HepG2 (cell line): ENCODE measurements at regions not wholly inside any gene's neighbourhood (a gene's known extent, or its start where the extent isn't known, plus 50 kb on each side); places are given as distances from the start of the nearest gene placed in this dataset.

Source experiments
- ATAC-seq: fragments of 200-7000 bp; cut with Tn5 transposase; 3 replicates; pipeline ENCODE4 v1.9.1; 2020; ENCODE audit warnings: mild to moderate bottlenecking, moderate library complexity
- BruUV-seq: library from RNA; stranded (reverse); fragments of 400-500 nt; replicated peaks from 2 replicates; lab custom pipeline; 2021; lab: Mats Ljungman, UMichigan
- CTCF ChIA-PET: fragments of 300-600 bp; formaldehyde crosslinking; extraction: SDS; loops from one replicate; lab custom pipeline; 2021; ENCODE audit warnings: low total read pairs, inconsistent platforms, low intra/inter-chr PET ratio; lab: Yijun Ruan, JAX
- POLR2A ChIA-PET: fragments of 350-600 bp; sonication (Branson Sonifier 250); formaldehyde crosslinking; loops from one replicate; lab custom pipeline; 2020; ENCODE audit warnings: antibody characterized with exemption, inconsistent platforms; lab: Yijun Ruan, JAX
- DNase-seq: peaks from one replicate; pipeline ENCODE4 v3.0.0-alpha.2; 2015; ENCODE audit warnings: low spot score
- FAIRE-seq: peaks from 3 replicates; lab custom pipeline; 2011; peaks lifted over from hg19 to GRCh38; lab: Jason Lieb, UNC
- H2AFZ ChIP-seq: one replicate; pipeline ENCODE4 v1.6.1; 2011; ENCODE audit warnings: low read length, inconsistent platforms
- H3K27ac ChIP-seq: fragments of 300-600 bp; 3 replicates; pipeline ENCODE4 v1.8.0; 2011; ENCODE audit warnings: mixed run types, mild to moderate bottlenecking, mixed read lengths, low read length, inconsistent platforms; ENCODE audit not compliant: insufficient read depth; ENCODE audit errors: extremely low read length
- H3K27me3 ChIP-seq, 2 experiments: fragments of 200-600 bp in 1 of 2; 2 replicates in 1 of 2; 3 replicates in 1 of 2; pipeline versions ENCODE4 v1.6.0 to v1.8.0; 2011; ENCODE audit warnings: low read length in 2 of 2, mild to moderate bottlenecking in 2 of 2, moderate library complexity in 2 of 2, inconsistent platforms in 1 of 2; ENCODE audit not compliant: insufficient read depth in 2 of 2, control insufficient read depth in 1 of 2
- H3K36me3 ChIP-seq, 2 experiments: fragments of 200-600 bp in 1 of 2; replicated peaks in 1 of 2; 2 replicates in 1 of 2; 3 replicates in 1 of 2; pipeline versions ENCODE4 v1.5.1 to v1.8.0; 2011; ENCODE audit warnings: low read length in 2 of 2, inconsistent platforms in 1 of 2; ENCODE audit not compliant: insufficient read depth in 2 of 2, control insufficient read depth in 1 of 2
- H3K4me1 ChIP-seq: 2 replicates; pipeline ENCODE4 v1.5.1; 2012; ENCODE audit warnings: low read length, inconsistent platforms; ENCODE audit not compliant: insufficient read depth
- H3K4me2 ChIP-seq: 2 replicates; pipeline ENCODE4 v1.6.0; 2011; ENCODE audit warnings: low read depth, low read length, inconsistent platforms
- H3K4me3 ChIP-seq, 3 experiments: fragments of 200-600 bp in 1 of 3; sonication (generic), shearing (Covaris generic) in 1 of 3; replicated peaks in 1 of 3; 2 replicates each; pipeline ENCODE4 v1.5.1; 2011 to 2016; ENCODE audit warnings: low read length in 3 of 3, inconsistent platforms in 2 of 3, low read depth in 2 of 3, mild to moderate bottlenecking in 2 of 3, control low read depth in 1 of 3, mixed read lengths in 1 of 3; ENCODE audit not compliant: insufficient read depth in 1 of 3
- H3K79me2 ChIP-seq: one replicate; pipeline ENCODE4 v1.6.1; 2011; ENCODE audit warnings: low read length, inconsistent platforms; ENCODE audit not compliant: insufficient read depth
- H3K9ac ChIP-seq: 2 replicates; pipeline ENCODE4 v1.6.0; 2011; ENCODE audit warnings: mild to moderate bottlenecking, low read depth, low read length, inconsistent platforms; ENCODE audit not compliant: insufficient read depth
- H3K9me3 ChIP-seq: 2 replicates; pipeline ENCODE4 v1.5.1; 2012; ENCODE audit warnings: mild to moderate bottlenecking, low read length
- H4K20me1 ChIP-seq: 2 replicates; pipeline ENCODE4 v1.6.0; 2011; ENCODE audit warnings: inconsistent platforms, mild to moderate bottlenecking, low read length, moderate library complexity; ENCODE audit not compliant: insufficient read depth
- FUBP1 ChIP-seq: sonication (generic); formaldehyde crosslinking; IDR thresholded peaks from 2 replicates; pipeline ENCODE4 v1.5.1; 2020; ENCODE audit warnings: missing genetic modification reagents, mild to moderate bottlenecking, borderline replicate concordance
- HNF1A ChIP-seq, 2 experiments: sonication (generic) in 1 of 2; formaldehyde crosslinking in 1 of 2; IDR thresholded peaks; 2 replicates each; pipeline versions ENCODE4 v1.4.0 to v1.6.1; 2016 to 2020; ENCODE audit warnings: borderline replicate concordance in 1 of 2, low read depth in 1 of 2, mild to moderate bottlenecking in 1 of 2, missing genetic modification reagents in 1 of 2
- KAT8 ChIP-seq: IDR thresholded peaks from 2 replicates; pipeline ENCODE4 v1.6.1; 2016; ENCODE audit warnings: missing genetic modification reagents, missing compliant biosample characterization
- SAP130 ChIP-seq: IDR thresholded peaks from 2 replicates; pipeline ENCODE4 v1.6.1; 2016; ENCODE audit warnings: low read depth
- SP4 ChIP-seq: sonication (generic); formaldehyde crosslinking; IDR thresholded peaks from 2 replicates; pipeline ENCODE4 v1.8.1; 2023; ENCODE audit warnings: mild to moderate bottlenecking, missing genetic modification reagents
- ZMYM2 ChIP-seq: sonication (generic); formaldehyde crosslinking; IDR thresholded peaks from 2 replicates; pipeline ENCODE4 v1.8.0; 2022; ENCODE audit warnings: mild to moderate bottlenecking, missing genetic modification reagents
- ZNF275 ChIP-seq: sonication (generic); formaldehyde crosslinking; IDR thresholded peaks from 2 replicates; pipeline ENCODE4 v1.8.0; 2022; ENCODE audit warnings: missing genetic modification reagents, mild to moderate bottlenecking, inconsistent platforms, borderline replicate concordance
- ZNF615 ChIP-seq: sonication (generic); formaldehyde crosslinking; IDR thresholded peaks from 2 replicates; pipeline ENCODE4 v1.5.0; 2020; ENCODE audit warnings: mild to moderate bottlenecking, missing genetic modification reagents, borderline replicate concordance
- ZNF629 ChIP-seq: sonication (generic); formaldehyde crosslinking; conservative IDR thresholded peaks from 2 replicates; pipeline ENCODE4 v1.5.0; 2020; ENCODE audit warnings: missing genetic modification reagents
- ZNF644 ChIP-seq: IDR thresholded peaks from 2 replicates; pipeline ENCODE4 v1.6.1; 2016; ENCODE audit warnings: low read depth
- WGBS: methylation state at CpG from one replicate; pipeline ENCODE4 v1.1.6; 2017; ENCODE audit warnings: low lambda C conversion rate; 5-methylcytosine and 5-hydroxymethylcytosine counted together
- in situ Hi-C: cut with HindIII; loops from 2 replicates; pipeline ENCODE4 v1.10.0; 2017; ENCODE audit warnings: low pct_unique_long_range_greater_than_20kb; ENCODE audit not compliant: extremely low pct_ligation_motif_present
- intact Hi-C: fragments of 100-400 bp; cut with micrococcal nuclease; formaldehyde crosslinking; loops from one replicate; pipeline ENCODE4 v1.10.0; 2022; ENCODE audit not compliant: unreplicated experiment

GRCh38 chr20:60125513-60125912 lies 167.3 kb downstream of the CDH26 start:
- DNase-seq (no peak), FAIRE-seq (no peak), ATAC-seq (no peak)
- WGBS = 47% methylated on average over 8 of the region's 8 CpGs
- H4K20me1 ChIP-seq = no peaks in the 10 kb centered on the region
- H3K36me3 ChIP-seq = no peaks in the 10 kb centered on the region
- POLR2A ChIA-PET = no interaction called here
- H3K27me3 ChIP-seq = no peaks in the 10 kb centered on the region
- intact Hi-C loops = no loop called here
- H3K27ac ChIP-seq = no peak overlapping the region
- no peak overlapping the region for H2AFZ ChIP-seq
- TF ChIP-seq ZNF615 (CRISPR knock-in tag) (no peak), ZNF275 (CRISPR knock-in tag) (no peak), ZNF629 (no peak)
- H3K4me1 ChIP-seq = peaks cover 9% of the 10 kb centered on the region
- in situ Hi-C loops = no loop called here
- no peaks in the 10 kb centered on the region for H3K79me2 ChIP-seq
- CTCF ChIA-PET = no interaction called here
- H3K9ac ChIP-seq = no peak overlapping the region
- no peak overlapping the region for H3K4me2 ChIP-seq
- H3K4me3 ChIP-seq = no peak overlapping the region
- 0 out of 2 replicates have a peak, but pooled peaks cover 4% of the 10 kb centered on the region for H3K9me3 ChIP-seq
- no TSS peak for BruUV-seq

- no peaks in the 10 kb centered on the region for H4K20me1 ChIP-seq
- no peaks in the 10 kb centered on the region for H3K27me3 ChIP-seq
- no peak overlapping the region for H3K4me2 ChIP-seq
- no peak overlapping the region for H3K27ac ChIP-seq
- peak; percentile 88 for ATAC-seq
- FAIRE-seq = no peak
- H3K4me3 ChIP-seq = no peak overlapping the region
- H3K9ac ChIP-seq = no peak overlapping the region
- intact Hi-C loops (no loop called here), in situ Hi-C loops (no loop called here)
- H3K4me1 ChIP-seq = peaks cover 9% of the 10 kb centered on the region
- 4% methylated on average over 1 of the region's 1 CpG for WGBS
- H3K9me3 ChIP-seq = 0 out of 2 replicates have a peak, but pooled peaks cover 4% of the 10 kb centered on the region
- ChIA-PET CTCF (no interaction called here), POLR2A (no interaction called here)
- H2AFZ ChIP-seq = no peak overlapping the region
- no peaks in the 10 kb centered on the region for H3K36me3 ChIP-seq
- H3K79me2 ChIP-seq = no peaks in the 10 kb centered on the region
- DNase-seq = peak; percentile 27
- no TSS peak for BruUV-seq
- TF ChIP-seq SAP130 (CRISPR knock-in tag) (no peak), KAT8 (CRISPR knock-in tag) (no peak), HNF1A (IDR thresholded peaks at IDR 0.05; ENCODE audit: low read depth) (no peak), HNF1A (CRISPR knock-in tag; IDR thresholded peaks at IDR 0.05; ENCODE audit: borderline replicate concordance) (no peak), ZMYM2 (CRISPR knock-in tag) (no peak), SP4 (CRISPR knock-in tag) (no peak), ZNF644 (CRISPR knock-in tag) (0 out of 2 replicates have a peak, but pooled peaks have one; percentile 22), FUBP1 (no peak)
These were observed 168.8 kb downstream of the CDH26 start for GRCh38 chr20:60126975-60127374.
